OCI-LY1 (cell line): ENCODE measurements at regions not wholly inside any gene's neighbourhood (a gene's known extent, or its start where the extent isn't known, plus 50 kb on each side); places are given as distances from the start of the nearest gene placed in this dataset.

ENCODE experiments used
- CTCF ChIP-seq: fragments of 200-600 bp; sonication (generic), shearing (Covaris generic); IDR thresholded peaks from 2 replicates; pipeline ENCODE4 v1.5.1; 2017; ENCODE audit warnings: mild to moderate bottlenecking, antibody characterized with exemption, low read length, moderate library complexity, mixed read lengths
- EZH2 ChIP-seq: fragments of 200-600 bp; sonication (generic), shearing (Covaris generic); IDR thresholded peaks from 2 replicates; pipeline ENCODE4 v1.8.0; 2017; ENCODE audit warnings: borderline replicate concordance, mixed run types, mild to moderate bottlenecking, antibody characterized with exemption, low read length, moderate library complexity, mixed read lengths

- no peak for TF ChIP-seq CTCF
- no peak for TF ChIP-seq EZH2
Observed at GRCh38 chr15:36108541-36108940, 470.9 kb upstream of the CDIN1 start.
